GM23338 (cell line): ENCODE measurements at regions not wholly inside any gene's neighbourhood (a gene's known extent, or its start where the extent isn't known, plus 50 kb on each side); places are given as distances from the start of the nearest gene placed in this dataset.
"Not testable (repeated sequence)": the region's sequence is repeated elsewhere in the genome, so short reads cannot be mapped to it uniquely, and the experiment has no call there.

ENCODE experiments used
- ATAC-seq: fragments of 200-7000 bp; cut with Tn5 transposase; 3 replicates; pipeline ENCODE4 v1.9.1; 2020
- DNase-seq: peaks from one replicate; pipeline ENCODE4 v3.0.0-alpha.2; 2015; ENCODE audit warnings: low spot score
- H2AFZ ChIP-seq: fragments of 200-600 bp; sonication (generic); 2 replicates; pipeline ENCODE4 v1.8.0; 2016; ENCODE audit warnings: antibody characterized with exemption, mild to moderate bottlenecking, moderate library complexity
- H3F3A ChIP-seq: fragments of 200-600 bp; sonication (generic); replicated peaks from 2 replicates; pipeline ENCODE4 v1.8.0; 2017; ENCODE audit warnings: antibody characterized with exemption, mixed run types, low read depth
- H3K27ac ChIP-seq: fragments of 200-600 bp; sonication (generic); 2 replicates; pipeline ENCODE4 v1.6.1; 2016; ENCODE audit warnings: low read depth
- H3K27me3 ChIP-seq: fragments of 200-600 bp; sonication (generic); 2 replicates; pipeline ENCODE4 v1.8.0; 2016; ENCODE audit warnings: mild to moderate bottlenecking, mixed run types, moderate library complexity; ENCODE audit not compliant: insufficient read depth
- H3K36me3 ChIP-seq: fragments of 200-600 bp; sonication (generic); 2 replicates; pipeline ENCODE4 v1.8.0; 2016; ENCODE audit warnings: mild to moderate bottlenecking; ENCODE audit not compliant: insufficient read depth
- H3K4me1 ChIP-seq: fragments of 200-600 bp; sonication (generic); 2 replicates; pipeline ENCODE4 v1.8.0; 2016; ENCODE audit warnings: mild to moderate bottlenecking, moderate library complexity; ENCODE audit not compliant: insufficient read depth
- H3K4me2 ChIP-seq: fragments of 200-600 bp; sonication (generic); 2 replicates; pipeline ENCODE4 v1.7.1; 2017; ENCODE audit warnings: mixed run types
- H3K4me3 ChIP-seq: fragments of 200-600 bp; sonication (generic); 2 replicates; pipeline ENCODE4 v1.6.1; 2016; ENCODE audit warnings: mixed run types
- H3K79me2 ChIP-seq: fragments of 200-600 bp; sonication (generic); replicated peaks from 2 replicates; pipeline ENCODE4 v1.8.0; 2017; ENCODE audit warnings: mild to moderate bottlenecking; ENCODE audit not compliant: insufficient read depth
- H3K9me2 ChIP-seq: fragments of 200-600 bp; sonication (generic); 2 replicates; pipeline ENCODE4 v1.8.0; 2017; ENCODE audit not compliant: insufficient read depth
- H4K20me1 ChIP-seq: fragments of 200-600 bp; sonication (generic); replicated peaks from 2 replicates; pipeline ENCODE4 v1.8.0; 2017; ENCODE audit warnings: mild to moderate bottlenecking; ENCODE audit not compliant: insufficient read depth
- H3K27ac Mint-ChIP-seq: 2 replicates; pipeline ENCODE4 v1.8.0; 2020; ENCODE audit warnings: inconsistent platforms, mild to moderate bottlenecking, moderate library complexity, mixed read lengths
- H3K27me3 Mint-ChIP-seq: 3 replicates; pipeline ENCODE4 v1.8.0; 2022; ENCODE audit warnings: low read depth, mild to moderate bottlenecking, moderate library complexity, mixed read lengths, inconsistent platforms; ENCODE audit not compliant: insufficient read depth, poor library complexity
- H3K36me3 Mint-ChIP-seq: 3 replicates; pipeline ENCODE4 v1.8.0; 2021; ENCODE audit warnings: low read depth, mild to moderate bottlenecking, inconsistent platforms, moderate library complexity, mixed read lengths
- H3K4me1 Mint-ChIP-seq: 3 replicates; pipeline ENCODE4 v1.8.0; 2020; ENCODE audit warnings: mild to moderate bottlenecking, inconsistent platforms, mixed read lengths
- H3K4me3 Mint-ChIP-seq: 3 replicates; pipeline ENCODE4 v1.8.0; 2021; ENCODE audit warnings: moderate library complexity, mild to moderate bottlenecking, inconsistent platforms, mixed read lengths
- H3K9me3 Mint-ChIP-seq: 3 replicates; pipeline ENCODE4 v1.8.0; 2020; ENCODE audit warnings: moderate library complexity, mild to moderate bottlenecking, inconsistent platforms, mixed read lengths
- CTCF ChIP-seq, 2 experiments: fragments of 200-600 bp in 1 of 2; sonication (generic) in 1 of 2; conservative IDR thresholded peaks; 2 replicates each; pipeline versions ENCODE4 v1.5.1 to v1.6.1; 2016 to 2017; ENCODE audit warnings: antibody characterized with exemption in 2 of 2, low read depth in 2 of 2, mild to moderate bottlenecking in 2 of 2, moderate library complexity in 1 of 2
- JUNB ChIP-seq: IDR thresholded peaks from one replicate; pipeline ENCODE4 v1.6.1; 2016; ENCODE audit warnings: antibody characterized with exemption; ENCODE audit not compliant: unreplicated experiment
- POLR2AphosphoS5 ChIP-seq: IDR thresholded peaks from 2 replicates; pipeline ENCODE4 v1.6.1; 2016; ENCODE audit warnings: antibody characterized with exemption, low read depth

- H3K4me2 ChIP-seq, H3K36me3 Mint-ChIP-seq, H3F3A ChIP-seq: not testable (repeated sequence)
Measured at GRCh38 chr7:85891900-85892299, 705.0 kb upstream of the SEMA3D start.

GRCh38 chr7:85890244-85890811, 703.5 kb upstream of the SEMA3D start:
- H3K4me2 ChIP-seq, result no peak overlapping the region
- no peak overlapping the region for H3K27ac ChIP-seq
- H3K9me2 ChIP-seq, result no peaks in the 10 kb centered on the region
- no peaks in the 10 kb centered on the region for H3K27me3 ChIP-seq
- no peak overlapping the region for H2AFZ ChIP-seq
- Mint-ChIP-seq H3K27ac (no peak overlapping the region), H3K36me3 (no peaks in the 10 kb centered on the region), H3K4me1 (peaks cover 3% of the 10 kb centered on the region; the same call in 2 of the 3 replicates), H3K9me3 (no peaks in the 10 kb centered on the region), H3K27me3 (no peaks in the 10 kb centered on the region), H3K4me3 (no peak overlapping the region)
- peaks cover 2% of the 10 kb centered on the region; the same call in 1 of the 2 replicates for H3K4me1 ChIP-seq
- no peaks in the 10 kb centered on the region for H4K20me1 ChIP-seq
- no peaks in the 10 kb centered on the region for H3K79me2 ChIP-seq
- H3K4me3 ChIP-seq, result no peak overlapping the region
- peak; percentile 60 for DNase-seq
- H3F3A ChIP-seq, result no peaks in the 10 kb centered on the region
- TF ChIP-seq CTCF (conservative IDR thresholded peaks at IDR 0.05; ENCODE audit: low read depth in 2 of 2) (peak; percentile 66 to 82), POLR2AphosphoS5 (no peak)
- no peaks in the 10 kb centered on the region for H3K36me3 ChIP-seq
- peak; percentile 38; the same call in 1 of the 3 replicates for ATAC-seq

More at GRCh38 chr7:85891900-85892299, 705.0 kb upstream of the SEMA3D start:
- not testable (repeated sequence) for H3K4me1 ChIP-seq, H3K9me2 ChIP-seq, H3K4me1 Mint-ChIP-seq, H2AFZ ChIP-seq, H3K27ac Mint-ChIP-seq, H3K4me3 ChIP-seq, H3K79me2 ChIP-seq, ATAC-seq, H3K9me3 Mint-ChIP-seq, H3K36me3 ChIP-seq, H4K20me1 ChIP-seq, H3K27ac ChIP-seq, H3K4me3 Mint-ChIP-seq, DNase-seq, H3K27me3 ChIP-seq, H3K27me3 Mint-ChIP-seq

- H3K36me3 Mint-ChIP-seq, result no peaks in the 10 kb centered on the region
- no peak overlapping the region for H3K27ac ChIP-seq
- TF ChIP-seq JUNB (no peak), CTCF (conservative IDR thresholded peaks at IDR 0.05; ENCODE audit: low read depth in 2 of 2) (peak; percentile 22 to 38; a peak in 2 of 4 replicates)
- H3K4me1 Mint-ChIP-seq, result peaks cover 11% of the 10 kb centered on the region
- peak; percentile 25 for DNase-seq
- no peak; the same call in 2 of the 3 replicates for ATAC-seq
- H3K27ac Mint-ChIP-seq, result no peak overlapping the region
- H3K27me3 ChIP-seq, result no peaks in the 10 kb centered on the region
- H3K79me2 ChIP-seq, result no peaks in the 10 kb centered on the region
- H4K20me1 ChIP-seq, result no peaks in the 10 kb centered on the region
- H2AFZ ChIP-seq, result no peak overlapping the region; the same call in 1 of the 2 replicates
- no peak overlapping the region for H3K4me2 ChIP-seq
- no peaks in the 10 kb centered on the region for H3K9me2 ChIP-seq
- H3F3A ChIP-seq, result no peaks in the 10 kb centered on the region
- peaks cover 23% of the 10 kb centered on the region for H3K4me1 ChIP-seq
- H3K27me3 Mint-ChIP-seq, result no peaks in the 10 kb centered on the region
- no peaks in the 10 kb centered on the region for H3K36me3 ChIP-seq
- no peak overlapping the region for H3K4me3 ChIP-seq
- H3K9me3 Mint-ChIP-seq, result no peaks in the 10 kb centered on the region
- no peak overlapping the region for H3K4me3 Mint-ChIP-seq
Measured at GRCh38 chr7:85887133-85887532, 700.3 kb upstream of the SEMA3D start.
